Panc1 (cell line): ENCODE measurements at regions not wholly inside any gene's neighbourhood (a gene's known extent, or its start where the extent isn't known, plus 50 kb on each side); places are given as distances from the start of the nearest gene placed in this dataset.

Experiments used
- ATAC-seq: fragments of 200-7000 bp; cut with Tn5 transposase; 2 replicates; pipeline ENCODE4 v1.9.1; 2020; ENCODE audit warnings: mild to moderate bottlenecking, moderate library complexity
- BruUV-seq: library from RNA; stranded (reverse); fragments of 400-500 nt; replicated peaks from 2 replicates; lab custom pipeline; 2021; lab: Mats Ljungman, UMichigan
- CTCF ChIA-PET: fragments of 300-600 bp; sonication (Branson Sonifier 250); formaldehyde crosslinking; loops from one replicate; lab custom pipeline; 2022; ENCODE audit warnings: antibody characterized with exemption; lab: Charles Lee
- POLR2A ChIA-PET: fragments of 300-600 bp; sonication (Branson Sonifier 250); formaldehyde crosslinking; loops from one replicate; lab custom pipeline; 2022; ENCODE audit warnings: antibody characterized with exemption; lab: Charles Lee
- DNase-seq: peaks from one replicate; pipeline ENCODE4 v3.0.0-alpha.2; 2010; ENCODE audit warnings: low read depth, low spot score
- H3K27ac ChIP-seq: 2 replicates; pipeline ENCODE4 v1.5.1; 2011; ENCODE audit warnings: mild to moderate bottlenecking, low read length, inconsistent platforms
- H3K27me3 ChIP-seq: fragments of 200-500 bp; sonication (Bioruptor generic); 2 replicates; pipeline ENCODE4 v1.6.0; 2014; ENCODE audit warnings: low read length, inconsistent platforms; ENCODE audit not compliant: control insufficient read depth, insufficient read depth
- H3K36me3 ChIP-seq: fragments of 200-500 bp; sonication (Bioruptor generic); 2 replicates; pipeline ENCODE4 v1.5.1; 2014; ENCODE audit warnings: inconsistent platforms, mild to moderate bottlenecking, low read length, moderate library complexity; ENCODE audit not compliant: control insufficient read depth, insufficient read depth
- H3K4me1 ChIP-seq: 2 replicates; pipeline ENCODE4 v1.5.1; 2011; ENCODE audit warnings: inconsistent platforms, mild to moderate bottlenecking, low read length, moderate library complexity; ENCODE audit not compliant: control insufficient read depth, insufficient read depth
- H3K4me3 ChIP-seq, 2 experiments: 2 replicates each; pipeline ENCODE4 v1.5.1; 2011 to 2012; ENCODE audit warnings: low read depth in 2 of 2, low read length in 2 of 2, mild to moderate bottlenecking in 2 of 2, inconsistent platforms in 1 of 2, moderate library complexity in 1 of 2
- H3K9me3 ChIP-seq: fragments of 200-500 bp; sonication (Bioruptor generic); 2 replicates; pipeline ENCODE4 v1.5.1; 2014; ENCODE audit warnings: low read depth, mild to moderate bottlenecking, inconsistent platforms, low read length, moderate library complexity; ENCODE audit not compliant: control insufficient read depth, insufficient read depth
- CTCF ChIP-seq: fragments of 450-650 bp; IDR thresholded peaks from 2 replicates; pipeline ENCODE4 v1.5.1; 2017; ENCODE audit warnings: mild to moderate bottlenecking
- POLR2AphosphoS5 ChIP-seq: IDR thresholded peaks from 2 replicates; pipeline ENCODE4 v1.6.1; 2012; ENCODE audit warnings: mild to moderate bottlenecking, low read depth, low read length, moderate library complexity
- REST ChIP-seq, 2 experiments: IDR thresholded peaks; 2 replicates each; pipeline ENCODE4 v1.6.1; 2011 to 2012; ENCODE audit warnings: low read depth in 2 of 2, control low read depth in 1 of 2, low read length in 1 of 2, mild to moderate bottlenecking in 1 of 2, moderate library complexity in 1 of 2; ENCODE audit not compliant: insufficient read depth in 1 of 2
- SIN3A ChIP-seq: IDR thresholded peaks from 2 replicates; pipeline ENCODE4 v1.6.1; 2012; ENCODE audit warnings: low read depth, mild to moderate bottlenecking, low read length, moderate library complexity, borderline replicate concordance; ENCODE audit not compliant: insufficient read depth
- TCF7L2 ChIP-seq: IDR thresholded peaks from 2 replicates; pipeline ENCODE4 v1.6.1; 2011; ENCODE audit warnings: mild to moderate bottlenecking, low read depth, low read length, inconsistent platforms
- in situ Hi-C: cut with HindIII; loops from 2 replicates; pipeline ENCODE4 v1.10.0; 2016; ENCODE audit warnings: low sequenced_read_pairs, low pct_unique_long_range_greater_than_20kb
- intact Hi-C: fragments of 100-400 bp; cut with micrococcal nuclease; formaldehyde crosslinking; loops from one replicate; pipeline ENCODE4 v1.10.0; 2022; ENCODE audit not compliant: unreplicated experiment

- no peak for ATAC-seq
- ChIA-PET CTCF (no interaction called here), POLR2A (no interaction called here)
- TF ChIP-seq CTCF (peak; percentile 21; the same call in 1 of the 2 replicates), POLR2AphosphoS5 (no peak)
- BruUV-seq = no TSS peak
- Histone ChIP-seq H3K4me3 (no peak overlapping the region), H3K27ac (no peak overlapping the region), H3K4me1 (no peaks in the 10 kb centered on the region), H3K27me3 (no peaks in the 10 kb centered on the region), H3K36me3 (no peaks in the 10 kb centered on the region), H3K9me3 (no peaks in the 10 kb centered on the region)
- in situ Hi-C loops (no loop called here), intact Hi-C loops (no loop called here)
- DNase-seq = no peak
Measured at GRCh38 chr4:182089326-182089725, 153.9 kb upstream of the TENM3 start.

GRCh38 chr4:182090186-182090585 is 153.0 kb upstream of the TENM3 start:
- ATAC-seq (no peak), DNase-seq (no peak)
- Histone ChIP-seq H3K9me3 (no peaks in the 10 kb centered on the region), H3K4me3 (no peak overlapping the region), H3K36me3 (no peaks in the 10 kb centered on the region), H3K4me1 (no peaks in the 10 kb centered on the region), H3K27me3 (no peaks in the 10 kb centered on the region), H3K27ac (no peak overlapping the region)
- intact Hi-C loops (no loop called here), in situ Hi-C loops (no loop called here)
- ChIA-PET CTCF (no interaction called here), POLR2A (no interaction called here)
- BruUV-seq = no TSS peak
- TF ChIP-seq POLR2AphosphoS5 (no peak), REST (IDR thresholded peaks at IDR 0.05; ENCODE audit: insufficient read depth in 1 of 2, low read depth in 2 of 2, low read length in 1 of 2) (no peak), TCF7L2 (no peak), CTCF (no peak), SIN3A (no peak)

- no TSS peak for BruUV-seq
- H3K27ac ChIP-seq = no peak overlapping the region
- H3K4me3 ChIP-seq = no peak overlapping the region
- in situ Hi-C loops = no loop called here
- TF ChIP-seq TCF7L2 = no peak
- TF ChIP-seq REST (IDR thresholded peaks at IDR 0.05; ENCODE audit: insufficient read depth in 1 of 2, low read depth in 2 of 2, low read length in 1 of 2) = no peak
- no peak for TF ChIP-seq CTCF
- no peak for TF ChIP-seq POLR2AphosphoS5
- TF ChIP-seq SIN3A = no peak
- no peak for ATAC-seq
- POLR2A ChIA-PET = no interaction called here
- DNase-seq = no peak
- no peaks in the 10 kb centered on the region for H3K36me3 ChIP-seq
- no peaks in the 10 kb centered on the region for H3K27me3 ChIP-seq
- CTCF ChIA-PET = no interaction called here
- H3K9me3 ChIP-seq = no peaks in the 10 kb centered on the region
- intact Hi-C loops = no loop called here
- H3K4me1 ChIP-seq = no peaks in the 10 kb centered on the region
Measured at GRCh38 chr4:182091128-182091527, 152.1 kb upstream of the TENM3 start.
